ENCODE measurements at regions not wholly inside any gene's neighbourhood (a gene's known extent, or its start where the extent isn't known, plus 50 kb on each side); places are given as distances from the start of the nearest gene placed in this dataset.

DNA sequence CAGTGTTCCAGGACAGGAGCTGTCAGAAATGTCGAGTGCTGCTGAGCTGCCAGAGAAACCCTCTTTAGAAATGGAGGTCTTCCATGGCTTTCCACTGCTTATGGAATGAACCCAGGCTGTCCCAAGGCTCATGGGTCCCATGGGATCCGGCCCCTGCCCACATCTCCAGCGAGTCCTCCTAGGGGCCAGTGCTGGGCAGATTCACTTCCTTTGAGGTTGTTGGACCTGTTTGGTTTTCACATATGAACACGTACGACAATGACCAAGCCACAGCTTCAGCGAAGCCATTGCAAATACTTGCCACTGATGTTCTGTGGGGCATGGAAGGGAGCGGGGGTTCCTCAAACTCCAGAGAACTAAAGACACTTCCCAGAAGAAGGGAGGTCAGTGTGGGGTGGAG, 483.3 kb downstream of the TBC1D22A start:
- TF ChIP-seq CTCF (IDR thresholded peaks at IDR 0.05) (no peak), EZH2 (IDR thresholded peaks at IDR 0.05; ENCODE audit: borderline replicate concordance, insufficient read depth, low read depth, low read length, poor library complexity, severe bottlenecking) (no peak)
